Stimulated activated CD4-positive, alpha-beta T cell treated with anti-CD3 and anti-CD28 coated beads, Interleukin-12 subunit alpha, Interleukin-12 subunit beta, amount 100 ng/mL, for 48 hours (primary cell): ENCODE measurements at regions not wholly inside any gene's neighbourhood (a gene's known extent, or its start where the extent isn't known, plus 50 kb on each side); places are given as distances from the start of the nearest gene placed in this dataset.
"Not testable (repeated sequence)": the region's sequence is repeated elsewhere in the genome, so short reads cannot be mapped to it uniquely, and the experiment has no call there.

Experiments used
- DNase-seq, 3 donors: peaks; one replicate each; pipeline ENCODE4 v3.0.0-alpha.2; 2020; ENCODE audit warnings: low read depth in 2 of 3, low spot score in 1 of 3

GRCh38 chr3:161893972-161894371 is 397.4 kb downstream of the OTOL1 start:
- DNase-seq = no peak

- DNase-seq = no peak
These were observed 398.0 kb downstream of the OTOL1 start for GRCh38 chr3:161894657-161895056.

DNA sequence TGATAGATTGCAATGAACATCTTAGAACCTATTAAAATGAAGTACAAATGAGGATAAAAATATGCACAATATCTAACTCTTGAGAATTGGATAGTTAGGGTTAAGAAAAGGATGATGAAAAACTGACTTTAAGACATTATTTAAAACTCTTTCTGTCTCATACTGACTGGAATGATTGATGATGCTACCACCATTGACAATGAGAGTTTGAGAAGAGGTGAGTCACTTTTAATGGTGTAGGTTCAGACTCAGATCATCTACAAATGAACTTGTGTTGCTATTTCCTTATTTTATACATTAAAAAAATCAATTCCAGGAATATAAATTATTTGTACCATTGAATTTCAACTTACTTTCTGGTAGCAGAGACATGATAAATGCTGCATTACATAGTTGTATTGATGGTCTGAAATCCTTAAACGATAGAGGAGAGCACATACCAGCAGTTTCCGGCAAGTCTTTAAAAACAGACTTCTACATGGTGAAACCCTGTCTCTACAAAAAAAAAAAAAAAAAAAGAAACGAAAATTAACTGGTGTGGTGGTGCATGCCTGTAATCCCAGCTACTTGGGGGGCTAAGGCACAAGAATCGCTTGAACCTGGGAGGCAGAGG is 409.0 kb downstream of the OTOL1 start:
- DNase-seq = no peak

- DNase-seq = no peak
These were observed 417.3 kb downstream of the OTOL1 start for GRCh38 chr3:161913786-161914389.

DNA sequence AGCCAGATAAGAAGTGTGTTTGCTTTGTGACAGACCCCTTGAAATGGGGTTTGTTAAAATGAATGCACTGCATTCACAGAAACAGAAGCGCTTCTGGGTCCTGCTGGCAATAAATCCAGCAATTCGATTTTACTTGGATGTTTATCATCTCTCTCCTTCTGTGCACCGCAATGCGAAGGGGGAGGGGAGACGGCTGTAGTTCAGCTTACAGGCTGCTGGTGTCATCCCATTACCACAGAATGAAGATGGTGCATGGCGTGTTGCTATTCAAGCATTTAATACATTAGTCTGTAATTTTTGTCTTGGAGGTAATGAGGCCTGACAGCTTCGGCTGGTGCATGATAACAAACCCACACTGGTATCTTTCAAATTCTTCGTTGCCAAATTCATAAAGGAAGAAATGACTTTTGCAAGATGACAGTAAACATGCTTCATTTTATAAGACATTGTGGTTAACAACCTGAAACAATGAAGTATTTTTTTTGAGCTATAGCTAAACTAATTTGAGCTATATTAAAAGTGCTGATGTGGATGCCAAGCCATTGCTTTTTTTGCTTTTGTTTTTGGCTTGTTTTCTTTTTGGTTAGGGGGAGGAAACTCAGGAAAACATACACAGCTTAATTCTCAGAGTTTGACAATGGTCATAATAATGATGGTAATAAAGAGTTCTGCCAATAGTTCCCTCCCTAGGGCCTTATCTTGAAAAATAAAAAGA is 418.3 kb downstream of the OTOL1 start:
- DNase-seq = no peak

- DNase-seq = no peak
These were observed 418.8 kb downstream of the OTOL1 start for GRCh38 chr3:161915418-161915750.

DNA sequence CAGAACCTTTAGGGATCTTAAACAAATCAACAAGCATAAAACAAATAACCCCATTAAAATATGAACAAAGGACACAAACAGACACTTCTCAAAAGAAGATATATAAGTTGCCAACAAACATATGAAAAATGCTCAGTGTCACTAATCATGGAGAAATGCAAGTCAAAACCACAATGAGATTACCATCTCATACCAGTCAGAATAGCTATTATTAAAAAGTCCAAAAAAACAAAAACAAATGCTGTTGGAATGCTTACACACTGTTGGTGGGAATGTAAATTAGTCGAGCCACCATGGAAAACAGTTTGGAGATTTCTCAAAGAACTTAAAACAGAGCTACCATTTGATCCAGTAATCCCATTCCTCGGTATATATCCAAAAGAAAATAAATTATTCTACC is 423.6 kb downstream of the OTOL1 start:
- no peak for DNase-seq

- DNase-seq = no peak
These were observed 429.2 kb downstream of the OTOL1 start for GRCh38 chr3:161925749-161926360.

DNA sequence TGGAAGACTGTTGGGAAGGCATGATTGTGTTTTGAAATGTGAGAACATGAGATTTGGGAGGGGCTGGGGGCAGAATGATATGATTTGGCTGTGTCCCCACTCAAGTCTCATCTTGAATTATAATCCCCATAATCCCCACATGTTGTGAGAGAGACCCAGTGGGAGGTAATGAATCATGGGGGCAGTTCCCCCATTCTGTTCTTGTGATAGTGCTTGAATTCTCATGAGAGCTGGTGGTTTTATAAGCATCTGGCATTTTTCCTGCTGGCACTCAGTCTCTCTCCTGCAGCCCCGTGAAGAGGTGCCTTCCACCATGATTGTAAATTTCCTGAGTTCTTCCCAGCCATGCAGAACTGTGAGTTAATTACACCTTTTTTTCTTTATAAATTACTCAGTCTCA is 430.5 kb downstream of the OTOL1 start:
- DNase-seq = no peak

GRCh38 chr3:161939918-161940620 is 443.5 kb downstream of the OTOL1 start:
- DNase-seq = no peak

- DNase-seq = no peak
These were observed 444.0 kb downstream of the OTOL1 start for GRCh38 chr3:161940621-161940965.

DNA sequence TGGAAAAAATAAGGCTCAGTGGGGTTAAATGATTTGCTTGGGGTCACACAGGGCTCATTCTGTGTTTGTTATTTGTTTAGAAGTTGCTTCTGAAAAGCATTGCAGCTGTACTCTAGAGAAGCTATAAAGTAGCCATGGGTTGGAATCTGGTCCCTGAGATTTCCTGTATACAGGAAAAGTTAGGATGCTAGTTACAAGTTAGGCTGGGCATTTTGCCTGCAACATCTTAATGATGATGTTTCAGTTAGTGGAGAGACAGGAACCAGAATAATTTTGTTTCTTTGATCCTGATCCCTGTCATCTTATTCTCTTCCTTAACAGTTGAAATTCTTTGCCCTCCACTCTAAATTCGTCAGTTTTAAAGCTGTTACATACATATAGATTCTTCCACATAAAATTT is 445.3 kb downstream of the OTOL1 start:
- DNase-seq = no peak

GRCh38 chr3:161943801-161944345 is 447.3 kb downstream of the OTOL1 start:
- not testable (repeated sequence) for DNase-seq

DNA sequence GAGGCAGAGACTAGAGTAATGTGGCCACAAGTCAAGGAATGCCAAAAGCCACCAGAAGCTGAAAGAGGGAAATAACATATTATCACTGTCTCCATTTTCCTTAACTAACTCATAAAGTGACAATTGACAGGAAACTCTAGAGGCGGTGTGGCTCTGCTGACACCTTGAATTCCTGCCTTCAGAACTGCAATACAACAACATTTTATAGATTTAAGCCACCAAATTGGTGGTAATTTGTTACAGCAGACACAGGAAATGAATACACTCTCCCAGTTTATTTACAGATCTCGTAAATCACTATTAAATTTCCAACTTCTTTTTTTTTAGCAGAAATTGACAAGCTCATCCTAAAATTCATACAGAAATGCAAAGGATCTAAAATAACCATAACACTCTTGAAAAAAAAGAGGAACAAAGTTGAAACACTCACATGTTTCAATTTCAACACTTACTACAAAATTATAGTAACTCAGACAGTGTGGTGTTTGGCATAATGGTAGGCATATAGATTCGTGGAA is 449.9 kb downstream of the OTOL1 start:
- DNase-seq = no peak

DNA sequence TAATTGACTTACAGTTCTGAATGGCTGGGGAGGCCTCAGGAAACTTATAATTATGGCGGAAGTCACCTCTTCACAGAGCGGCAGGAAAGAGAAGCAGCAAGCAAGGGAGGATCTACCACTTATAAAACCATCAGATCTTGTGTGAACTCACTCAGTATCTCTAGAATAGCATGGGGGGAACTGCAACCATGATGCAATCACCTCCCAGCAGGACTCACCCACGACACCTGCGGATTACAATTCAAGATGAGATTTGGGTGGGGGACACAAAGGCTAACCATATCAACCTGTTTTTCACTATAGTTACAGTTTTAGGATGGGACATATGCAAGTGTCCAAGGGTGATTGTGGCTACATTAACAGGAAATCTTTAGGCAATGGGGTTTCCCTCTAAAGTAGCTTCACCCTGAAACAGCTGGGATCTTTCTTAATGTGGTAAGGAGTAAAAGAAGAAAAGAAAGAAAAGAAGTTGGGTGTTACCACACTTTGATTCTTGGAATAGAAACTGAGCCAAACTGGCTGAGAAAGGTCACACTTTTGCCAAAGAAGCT is 453.8 kb downstream of the OTOL1 start:
- no peak for DNase-seq

DNA sequence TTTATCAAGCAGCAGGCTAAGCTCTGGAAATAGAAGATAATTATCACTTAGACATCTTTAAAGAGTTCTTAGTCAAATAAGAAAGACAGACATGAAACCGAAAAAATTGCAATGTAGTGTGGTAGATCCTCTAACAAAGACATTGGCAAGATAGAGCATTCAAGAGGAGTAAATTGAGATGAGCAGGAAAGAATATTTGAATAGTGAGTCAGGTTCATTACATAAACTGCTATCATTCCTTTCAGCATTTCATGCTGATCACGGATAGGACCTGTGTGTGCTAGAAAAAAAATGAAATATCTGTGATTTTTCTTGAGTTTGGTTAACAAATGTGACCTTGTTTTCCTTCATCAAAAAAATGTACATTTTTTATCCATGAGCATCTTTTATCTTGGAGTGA is 460.9 kb downstream of the OTOL1 start:
- DNase-seq = no peak

DNA sequence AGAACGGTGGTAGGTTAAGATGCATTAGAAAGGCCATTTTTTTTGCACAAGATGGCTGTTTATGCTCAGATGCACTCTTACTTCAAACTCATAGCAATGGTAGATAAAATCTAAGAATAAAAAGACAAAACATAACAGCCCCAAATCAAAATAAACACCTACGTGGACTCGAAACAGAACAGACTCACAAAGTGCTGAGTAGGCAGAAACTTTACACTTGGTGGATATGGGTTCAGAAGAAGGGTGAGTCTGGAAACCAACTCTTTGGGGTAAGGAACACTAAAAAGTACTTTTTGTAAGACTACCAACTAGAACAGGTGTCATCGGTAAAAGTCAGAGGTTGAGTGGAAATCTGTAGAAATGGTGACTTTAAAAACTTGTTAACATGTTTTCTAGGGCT is 468.2 kb downstream of the OTOL1 start:
- DNase-seq = no peak

GRCh38 chr3:161969867-161970266 is 473.3 kb downstream of the OTOL1 start:
- no peak for DNase-seq

- no peak for DNase-seq
These were observed 478.6 kb downstream of the OTOL1 start for GRCh38 chr3:161975201-161975600.

DNA sequence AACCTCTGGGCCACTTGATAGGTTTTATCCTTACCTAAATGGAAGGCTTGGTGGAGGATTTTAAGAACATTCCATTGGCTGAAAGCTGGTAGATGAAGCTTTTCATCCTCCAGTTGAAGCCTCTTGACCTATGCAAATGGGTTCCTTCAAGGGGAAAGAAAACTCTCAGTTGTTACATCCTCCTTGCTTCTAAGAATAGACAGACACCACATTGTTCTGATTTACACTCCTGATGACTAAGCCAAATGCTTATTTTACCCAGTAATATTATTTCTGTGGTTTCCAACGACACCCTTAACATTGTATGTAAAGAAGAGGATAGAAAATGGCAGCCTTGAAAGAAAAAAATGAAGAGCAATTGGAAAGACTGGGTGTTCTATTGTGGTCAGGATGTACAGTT is 480.5 kb downstream of the OTOL1 start:
- DNase-seq = no peak

DNA sequence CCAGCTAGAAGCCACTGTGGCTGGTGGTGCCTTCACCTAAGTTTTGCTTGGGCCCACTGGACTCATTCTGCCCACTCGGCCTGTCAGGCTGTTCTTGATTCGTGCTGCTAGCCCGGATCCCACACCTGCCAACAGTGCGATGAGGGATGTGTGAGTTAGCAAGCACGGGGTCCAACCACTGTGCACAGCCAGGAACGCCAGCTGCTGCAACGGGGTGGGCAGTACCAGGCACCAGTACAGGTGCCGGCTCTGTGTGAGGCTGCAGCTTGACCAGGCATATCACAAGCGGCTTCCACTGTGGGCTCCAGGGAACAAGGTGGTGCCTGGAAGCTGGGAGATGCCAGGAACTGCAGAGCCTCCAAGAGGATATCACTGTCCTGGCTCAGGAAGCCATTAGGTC is 481.2 kb downstream of the OTOL1 start:
- no peak for DNase-seq
